ENCODE measurements at regions not wholly inside any gene's neighbourhood (a gene's known extent, or its start where the extent isn't known, plus 50 kb on each side); places are given as distances from the start of the nearest gene placed in this dataset.

DNA sequence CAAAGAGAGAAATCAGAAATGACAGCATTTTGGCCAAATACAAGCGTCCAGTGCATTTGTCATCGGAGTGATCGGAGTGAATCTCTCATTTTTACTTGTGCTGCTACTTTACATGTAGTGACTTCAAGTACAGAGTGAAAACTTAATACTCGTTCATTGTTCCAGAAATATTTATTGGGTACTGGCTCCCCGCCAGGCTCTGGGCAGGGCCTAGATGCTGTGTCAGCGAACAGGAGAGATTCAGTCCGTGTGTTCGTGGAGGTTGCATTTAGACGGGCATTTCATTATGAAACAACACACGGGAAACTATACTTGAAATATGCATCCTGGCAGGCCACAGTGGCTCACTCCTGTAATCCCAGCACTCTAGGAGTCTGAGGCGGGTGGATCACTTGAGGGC is 727.2 kb upstream of the RBFOX1 start:
- ChIA-PET CTCF (no interaction called here), POLR2A (no interaction called here), RAD21 (ENCODE audit: low non-redundant PET in 1 of 2, low total read pairs in 2 of 2, uncharacterized antibody in 2 of 2, unreplicated experiment in 2 of 2) (no interaction called here)
- Histone ChIP-seq H3K4me3 (replicated peaks in 1 of 2; ENCODE audit: low read depth in 1 of 2, low read length in 2 of 2) (no peak overlapping the region), H3K9me3 (ENCODE audit: control insufficient read depth in 1 of 2, insufficient read depth in 1 of 2, low read depth in 1 of 2, low read length in 2 of 2) (no peaks in the 10 kb centered on the region), H3K79me2 (ENCODE audit: insufficient read depth, low read length) (no peaks in the 10 kb centered on the region), H3K9me2 (ENCODE audit: insufficient read depth) (no peaks in the 10 kb centered on the region), H3K4me1 (ENCODE audit: control insufficient read depth in 1 of 2, insufficient read depth in 2 of 2, low read length in 2 of 2) (no peaks in the 10 kb centered on the region), H2AFZ (ENCODE audit: low read depth, low read length, poor library complexity, severe bottlenecking) (no peak overlapping the region), H3K27ac (ENCODE audit: low read depth, low read length) (no peak overlapping the region), H3K9ac (ENCODE audit: low read length) (no peak overlapping the region), H3K36me3 (ENCODE audit: control insufficient read depth in 1 of 2, insufficient read depth in 2 of 2, low read length in 2 of 2) (no peaks in the 10 kb centered on the region), H3K27me3 (ENCODE audit: insufficient read depth, low read length) (no peaks in the 10 kb centered on the region), H3K4me2 (ENCODE audit: low read length) (no peak overlapping the region), H4K20me1 (ENCODE audit: insufficient read depth) (no peaks in the 10 kb centered on the region)
- no TSS peak for BruUV-seq (replicated peaks)
- DNase-seq (ENCODE audit: low read depth, low spot score) (no peak), ATAC-seq (no peak)
- TF ChIP-seq CBX3 (IDR thresholded peaks at IDR 0.05; ENCODE audit: low read depth) (no peak), CEBPB (IDR thresholded peaks at IDR 0.05; ENCODE audit: low read depth) (no peak), ELF1 (IDR thresholded peaks at IDR 0.05; ENCODE audit: borderline replicate concordance, low read depth) (no peak), SRF (IDR thresholded peaks at IDR 0.05; ENCODE audit: low read depth) (no peak), SP1 (IDR thresholded peaks at IDR 0.05; ENCODE audit: low read depth) (no peak), TCF7L2 (IDR thresholded peaks at IDR 0.05; ENCODE audit: borderline replicate concordance, extremely low read depth, insufficient read depth, insufficient read length) (no peak), EGR1 (IDR thresholded peaks at IDR 0.05; ENCODE audit: low read depth) (no peak), SIN3A (IDR thresholded peaks at IDR 0.05; ENCODE audit: low read depth) (no peak)
- TF ChIP-seq, protein P1, sequence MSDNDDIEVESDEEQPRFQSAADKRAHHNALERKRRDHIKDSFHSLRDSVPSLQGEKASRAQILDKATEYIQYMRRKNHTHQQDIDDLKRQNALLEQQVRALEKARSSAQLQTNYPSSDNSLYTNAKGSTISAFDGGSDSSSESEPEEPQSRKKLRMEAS (IDR thresholded peaks at IDR 0.05): no peak
- TF ChIP-seq, protein P2, sequence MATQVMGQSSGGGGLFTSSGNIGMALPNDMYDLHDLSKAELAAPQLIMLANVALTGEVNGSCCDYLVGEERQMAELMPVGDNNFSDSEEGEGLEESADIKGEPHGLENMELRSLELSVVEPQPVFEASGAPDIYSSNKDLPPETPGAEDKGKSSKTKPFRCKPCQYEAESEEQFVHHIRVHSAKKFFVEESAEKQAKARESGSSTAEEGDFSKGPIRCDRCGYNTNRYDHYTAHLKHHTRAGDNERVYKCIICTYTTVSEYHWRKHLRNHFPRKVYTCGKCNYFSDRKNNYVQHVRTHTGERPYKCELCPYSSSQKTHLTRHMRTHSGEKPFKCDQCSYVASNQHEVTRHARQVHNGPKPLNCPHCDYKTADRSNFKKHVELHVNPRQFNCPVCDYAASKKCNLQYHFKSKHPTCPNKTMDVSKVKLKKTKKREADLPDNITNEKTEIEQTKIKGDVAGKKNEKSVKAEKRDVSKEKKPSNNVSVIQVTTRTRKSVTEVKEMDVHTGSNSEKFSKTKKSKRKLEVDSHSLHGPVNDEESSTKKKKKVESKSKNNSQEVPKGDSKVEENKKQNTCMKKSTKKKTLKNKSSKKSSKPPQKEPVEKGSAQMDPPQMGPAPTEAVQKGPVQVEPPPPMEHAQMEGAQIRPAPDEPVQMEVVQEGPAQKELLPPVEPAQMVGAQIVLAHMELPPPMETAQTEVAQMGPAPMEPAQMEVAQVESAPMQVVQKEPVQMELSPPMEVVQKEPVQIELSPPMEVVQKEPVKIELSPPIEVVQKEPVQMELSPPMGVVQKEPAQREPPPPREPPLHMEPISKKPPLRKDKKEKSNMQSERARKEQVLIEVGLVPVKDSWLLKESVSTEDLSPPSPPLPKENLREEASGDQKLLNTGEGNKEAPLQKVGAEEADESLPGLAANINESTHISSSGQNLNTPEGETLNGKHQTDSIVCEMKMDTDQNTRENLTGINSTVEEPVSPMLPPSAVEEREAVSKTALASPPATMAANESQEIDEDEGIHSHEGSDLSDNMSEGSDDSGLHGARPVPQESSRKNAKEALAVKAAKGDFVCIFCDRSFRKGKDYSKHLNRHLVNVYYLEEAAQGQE (IDR thresholded peaks at IDR 0.05; ENCODE audit: low read depth): no peak
- intact Hi-C loops (cut with micrococcal nuclease): no loop called here
